T47D (cell line): ENCODE measurements at regions not wholly inside any gene's neighbourhood (a gene's known extent, or its start where the extent isn't known, plus 50 kb on each side); places are given as distances from the start of the nearest gene placed in this dataset.

Source experiments
- DNase-seq, 2 experiments: peaks; one replicate each; pipeline versions ENCODE4 v3.0.0 to v3.0.0-alpha.2; 2011 to 2012; ENCODE audit warnings: low read depth in 1 of 2, low spot score in 1 of 2
- JUND ChIP-seq: IDR thresholded peaks from 2 replicates; pipeline ENCODE4 v1.6.1; 2012; ENCODE audit warnings: low read depth
- in situ Hi-C: cut with HindIII; loops from 2 replicates; pipeline ENCODE4 v1.10.0; 2016; ENCODE audit warnings: low sequenced_read_pairs, low pct_unique_long_range_greater_than_20kb

GRCh38 chr4:81997313-81997712 lies 376.5 kb downstream of the HNRNPD start:
- DNase-seq, result no peak
- TF ChIP-seq JUND, result no peak
- in situ Hi-C loops, result no loop called here

- in situ Hi-C loops, result no loop called here
- no peak for TF ChIP-seq JUND
- no peak for DNase-seq
Observed at GRCh38 chr4:81990898-81991297, 382.9 kb downstream of the HNRNPD start.

- in situ Hi-C loops, result no loop called here
- no peak for DNase-seq
- TF ChIP-seq JUND, result no peak
Observed at GRCh38 chr4:81990211-81990610, 383.6 kb downstream of the HNRNPD start.

- no peak for TF ChIP-seq JUND
- no peak for DNase-seq
- in situ Hi-C loops, result no loop called here
Observed at GRCh38 chr4:81989202-81989601, 384.6 kb downstream of the HNRNPD start.

- no peak for TF ChIP-seq JUND
- no peak for DNase-seq
- in situ Hi-C loops, result no loop called here
Observed at GRCh38 chr4:81988178-81988577, 385.6 kb downstream of the HNRNPD start.

GRCh38 chr4:81984746-81985145 lies 389.0 kb downstream of the HNRNPD start:
- TF ChIP-seq JUND, result no peak
- in situ Hi-C loops, result no loop called here
- DNase-seq, result no peak

GRCh38 chr4:81982846-81983540 lies 390.8 kb downstream of the HNRNPD start:
- in situ Hi-C loops, result no loop called here
- no peak for DNase-seq
- no peak for TF ChIP-seq JUND

GRCh38 chr4:81981218-81981617 lies 392.6 kb downstream of the HNRNPD start:
- TF ChIP-seq JUND, result no peak
- DNase-seq, result no peak
- in situ Hi-C loops, result no loop called here

- in situ Hi-C loops, result no loop called here
- DNase-seq, result no peak
- no peak for TF ChIP-seq JUND
Observed at GRCh38 chr4:81974523-81974922, 399.3 kb downstream of the HNRNPD start.

- no peak for DNase-seq
- no peak for TF ChIP-seq JUND
- in situ Hi-C loops, result no loop called here
Observed at GRCh38 chr4:81971637-81972381, 402.0 kb downstream of the HNRNPD start.

- TF ChIP-seq JUND, result no peak
Observed at GRCh38 chr4:81971061-81971460, 402.7 kb downstream of the HNRNPD start.

GRCh38 chr4:81970454-81970853 lies 403.3 kb downstream of the HNRNPD start:
- no peak for DNase-seq
- no peak for TF ChIP-seq JUND
- in situ Hi-C loops, result no loop called here

More at GRCh38 chr4:81971061-81971460, 402.7 kb downstream of the HNRNPD start:
- in situ Hi-C loops, result no loop called here
- no peak for DNase-seq

- in situ Hi-C loops, result no loop called here
- TF ChIP-seq JUND, result no peak
- DNase-seq, result no peak
Observed at GRCh38 chr4:81966676-81967075, 407.1 kb downstream of the HNRNPD start.
